ENCODE measurements at regions not wholly inside any gene's neighbourhood (a gene's known extent, or its start where the extent isn't known, plus 50 kb on each side); places are given as distances from the start of the nearest gene placed in this dataset.
A peak's percentile ranks its signal among the peaks of the same experiment; 100 is the strongest.
"Not testable (repeated sequence)": the region's sequence is repeated elsewhere in the genome, so short reads cannot be mapped to it uniquely, and the experiment has no call there.

- no peak for DNase-seq
These were observed 53.1 kb upstream of the STK39 start for GRCh38 chr2:168300460-168300859.

- DNase-seq = no peak
These were observed 56.8 kb upstream of the STK39 start for GRCh38 chr2:168304024-168304681.

- no peak for DNase-seq
These were observed 60.0 kb upstream of the STK39 start for GRCh38 chr2:168307379-168307778.

- no peak for DNase-seq
These were observed 63.2 kb upstream of the STK39 start for GRCh38 chr2:168310580-168310979.

- no peak for DNase-seq
These were observed 64.0 kb upstream of the STK39 start for GRCh38 chr2:168311261-168311910.

- no peak for DNase-seq
These were observed 64.8 kb upstream of the STK39 start for GRCh38 chr2:168312036-168312822.

- DNase-seq = no peak
These were observed 66.8 kb upstream of the STK39 start for GRCh38 chr2:168314236-168314635.

- no peak for DNase-seq
These were observed 68.1 kb upstream of the STK39 start for GRCh38 chr2:168315331-168316072.

- peak; percentile 28 for DNase-seq
These were observed 68.7 kb upstream of the STK39 start for GRCh38 chr2:168316073-168316440.

GRCh38 chr2:168317282-168317681 lies 69.9 kb upstream of the STK39 start:
- no peak for DNase-seq

GRCh38 chr2:168320267-168320666 lies 72.9 kb upstream of the STK39 start:
- no peak for DNase-seq

- DNase-seq = no peak
These were observed 75.1 kb upstream of the STK39 start for GRCh38 chr2:168322325-168323007.

GRCh38 chr2:168323529-168324021 lies 76.2 kb upstream of the STK39 start:
- no peak for DNase-seq

- DNase-seq = no peak
These were observed 79.2 kb upstream of the STK39 start for GRCh38 chr2:168326572-168326971.

GRCh38 chr2:168327328-168327727 lies 79.9 kb upstream of the STK39 start:
- DNase-seq = no peak

GRCh38 chr2:168328421-168328820 lies 81.0 kb upstream of the STK39 start:
- no peak for DNase-seq

GRCh38 chr2:168330624-168331423 lies 83.4 kb upstream of the STK39 start:
- no peak for DNase-seq

- DNase-seq = not testable (repeated sequence)
These were observed 87.9 kb upstream of the STK39 start for GRCh38 chr2:168335254-168335653.

GRCh38 chr2:168336786-168337388 lies 89.5 kb upstream of the STK39 start:
- DNase-seq = peak; percentile 48

GRCh38 chr2:168338292-168338691 lies 90.9 kb upstream of the STK39 start:
- no peak for DNase-seq

GRCh38 chr2:168338803-168339437 lies 91.5 kb upstream of the STK39 start:
- DNase-seq = no peak

Data from NCI-H226 (cell line).